Fibroblast of mammary gland (primary cell): ENCODE measurements at regions not wholly inside any gene's neighbourhood (a gene's known extent, or its start where the extent isn't known, plus 50 kb on each side); places are given as distances from the start of the nearest gene placed in this dataset.

ENCODE experiments used
- DNase-seq: peaks from one replicate; pipeline ENCODE4 v3.0.0-alpha.2; 2010; ENCODE audit warnings: low read depth
- H3K4me3 ChIP-seq: 2 replicates; pipeline ENCODE4 v1.5.1; 2011; ENCODE audit warnings: low read depth, mild to moderate bottlenecking, low read length, moderate library complexity; ENCODE audit not compliant: control insufficient read depth
- TF ChIP-seq, protein P1 (sequence below): conservative IDR thresholded peaks from 2 replicates; pipeline ENCODE4 v1.5.1; 2011; ENCODE audit warnings: low read depth, low read length, inconsistent platforms; ENCODE audit not compliant: control insufficient read depth, insufficient read depth

DNA sequence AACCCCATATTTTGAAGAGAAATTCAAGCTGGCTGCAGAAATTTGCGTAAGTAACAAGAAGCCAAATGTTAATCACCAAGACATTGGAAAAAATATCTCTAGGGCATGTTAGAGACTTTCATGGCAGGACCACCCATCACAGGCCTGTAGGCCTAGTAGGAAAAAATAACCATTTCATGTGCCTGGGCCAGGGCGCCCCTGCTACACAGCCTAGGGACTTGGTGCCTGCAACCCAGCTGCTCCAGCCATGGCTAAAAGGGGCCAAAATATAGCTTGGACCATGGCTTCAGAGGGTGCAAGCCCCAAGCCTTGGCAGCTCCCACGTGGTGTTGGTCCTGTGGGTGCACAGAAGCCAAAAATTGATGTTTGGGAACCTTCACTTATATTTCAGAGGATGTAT lies 167.7 kb upstream of the NMUR2 start:
- no peak overlapping the region for H3K4me3 ChIP-seq
- no peak for DNase-seq
- TF ChIP-seq, protein P1, sequence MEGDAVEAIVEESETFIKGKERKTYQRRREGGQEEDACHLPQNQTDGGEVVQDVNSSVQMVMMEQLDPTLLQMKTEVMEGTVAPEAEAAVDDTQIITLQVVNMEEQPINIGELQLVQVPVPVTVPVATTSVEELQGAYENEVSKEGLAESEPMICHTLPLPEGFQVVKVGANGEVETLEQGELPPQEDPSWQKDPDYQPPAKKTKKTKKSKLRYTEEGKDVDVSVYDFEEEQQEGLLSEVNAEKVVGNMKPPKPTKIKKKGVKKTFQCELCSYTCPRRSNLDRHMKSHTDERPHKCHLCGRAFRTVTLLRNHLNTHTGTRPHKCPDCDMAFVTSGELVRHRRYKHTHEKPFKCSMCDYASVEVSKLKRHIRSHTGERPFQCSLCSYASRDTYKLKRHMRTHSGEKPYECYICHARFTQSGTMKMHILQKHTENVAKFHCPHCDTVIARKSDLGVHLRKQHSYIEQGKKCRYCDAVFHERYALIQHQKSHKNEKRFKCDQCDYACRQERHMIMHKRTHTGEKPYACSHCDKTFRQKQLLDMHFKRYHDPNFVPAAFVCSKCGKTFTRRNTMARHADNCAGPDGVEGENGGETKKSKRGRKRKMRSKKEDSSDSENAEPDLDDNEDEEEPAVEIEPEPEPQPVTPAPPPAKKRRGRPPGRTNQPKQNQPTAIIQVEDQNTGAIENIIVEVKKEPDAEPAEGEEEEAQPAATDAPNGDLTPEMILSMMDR: no peak

DNA sequence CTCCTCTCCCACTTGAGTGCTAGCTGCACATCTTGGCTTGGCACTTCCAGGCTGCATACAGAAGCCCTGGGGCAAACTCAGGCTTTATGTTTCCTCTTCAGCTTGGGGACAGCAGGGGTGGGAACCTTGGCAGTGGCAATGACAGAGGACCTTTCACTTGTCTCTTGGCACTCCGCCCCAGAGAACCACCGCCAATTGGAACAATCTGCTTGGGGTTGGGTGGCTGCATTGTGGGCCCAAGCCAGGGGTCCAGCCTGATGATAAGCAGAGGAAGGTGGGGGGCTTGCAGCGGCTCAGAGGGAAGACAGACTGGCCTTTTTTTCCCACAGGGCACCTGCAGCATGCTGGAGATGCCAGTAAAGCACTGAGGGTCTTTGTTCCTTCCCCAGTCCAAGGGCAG lies 179.0 kb upstream of the NMUR2 start:
- DNase-seq: no peak
- TF ChIP-seq, protein P1: no peak
- no peak overlapping the region for H3K4me3 ChIP-seq

DNA sequence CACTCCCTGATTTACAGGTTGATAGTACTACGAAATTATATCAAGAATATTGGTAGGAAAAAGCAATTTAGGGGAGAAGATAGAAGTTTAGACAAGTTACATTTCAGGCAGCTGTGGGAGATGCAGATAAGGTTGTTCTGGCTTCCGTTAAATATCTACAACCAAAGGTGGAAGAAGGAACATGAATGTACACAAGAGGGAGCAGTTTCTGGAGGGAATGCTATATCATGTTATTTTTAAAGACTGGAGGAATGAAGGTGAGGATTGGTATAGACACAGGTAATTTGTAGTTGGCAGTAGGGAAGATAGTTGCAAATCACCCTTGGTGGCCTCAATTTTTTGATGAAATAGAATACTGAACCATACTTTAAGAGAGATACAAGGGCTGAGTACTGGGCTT lies 187.3 kb upstream of the NMUR2 start:
- no peak overlapping the region for H3K4me3 ChIP-seq
- no peak for DNase-seq
- TF ChIP-seq, protein P1: no peak

DNA sequence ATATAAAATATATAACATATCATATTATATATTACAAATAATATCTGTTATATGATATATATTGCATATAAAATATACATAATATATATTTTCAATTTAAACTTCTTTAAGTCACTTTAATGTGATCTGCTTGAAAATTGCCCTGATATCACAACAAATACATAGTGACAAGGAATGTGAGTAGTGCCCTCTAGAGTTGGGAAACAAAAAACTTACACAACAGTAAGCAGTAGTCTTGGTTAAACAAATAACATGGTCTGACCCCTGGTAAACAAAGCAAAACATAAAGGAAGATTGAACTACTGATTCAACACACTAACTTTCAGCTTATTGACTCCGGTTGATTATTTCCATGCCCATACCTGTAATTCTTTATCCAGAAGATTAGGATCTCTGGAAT lies 188.3 kb upstream of the NMUR2 start:
- peak; percentile 1 for DNase-seq
- no peak overlapping the region for H3K4me3 ChIP-seq
- TF ChIP-seq, protein P1: no peak

DNA sequence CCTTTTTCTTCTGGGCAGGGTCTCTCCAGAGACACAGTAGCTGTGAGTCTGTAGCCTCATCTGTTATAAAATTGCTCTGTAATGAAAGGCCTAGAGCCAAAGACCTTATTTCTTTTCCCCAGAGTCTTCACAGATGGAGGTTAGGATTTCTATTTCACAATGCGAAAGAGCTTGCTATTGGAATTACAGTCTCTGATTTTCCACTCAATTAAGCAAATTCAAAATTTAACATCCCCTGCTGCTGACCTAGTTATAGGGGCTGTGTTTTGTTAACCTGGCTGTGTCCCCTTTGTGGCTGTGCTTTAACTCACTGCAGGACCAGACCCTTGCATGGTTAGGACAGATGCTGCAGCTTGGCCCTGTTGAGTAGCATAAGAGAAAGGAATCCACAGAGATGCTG lies 190.3 kb upstream of the NMUR2 start:
- TF ChIP-seq, protein P1: no peak
- DNase-seq: no peak
- no peak overlapping the region for H3K4me3 ChIP-seq

DNA sequence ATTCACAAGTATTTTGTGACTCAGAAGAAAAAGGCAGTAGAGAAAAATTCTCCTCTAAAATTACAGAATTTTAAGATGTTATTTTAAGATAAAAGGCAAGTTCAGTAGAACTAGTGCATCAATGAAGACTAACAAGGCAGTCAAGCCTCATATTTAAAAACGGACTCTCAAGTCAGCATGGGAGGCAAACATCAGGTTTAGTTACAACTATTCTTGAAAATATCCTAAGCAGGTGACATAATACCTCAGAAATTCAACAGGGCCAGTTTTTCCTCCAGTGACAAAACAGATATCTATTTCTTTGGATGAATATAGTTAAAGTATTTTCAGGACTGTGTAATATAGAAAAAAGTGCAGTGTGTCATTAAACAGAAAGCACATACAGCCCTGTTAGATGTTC lies 194.0 kb upstream of the NMUR2 start:
- TF ChIP-seq, protein P1: no peak
- no peak overlapping the region for H3K4me3 ChIP-seq
- no peak for DNase-seq
